ENCODE measurements at regions not wholly inside any gene's neighbourhood (a gene's known extent, or its start where the extent isn't known, plus 50 kb on each side); places are given as distances from the start of the nearest gene placed in this dataset.

GRCh38 chr13:56189439-56189838 is 951.3 kb upstream of the PRR20A start:
- no peak for TF ChIP-seq RXRA (IDR thresholded peaks at IDR 0.05)
- no peak for TF ChIP-seq JUND (IDR thresholded peaks at IDR 0.05)
- TF ChIP-seq SP1 (IDR thresholded peaks at IDR 0.05) = no peak
- TF ChIP-seq, protein P1, sequence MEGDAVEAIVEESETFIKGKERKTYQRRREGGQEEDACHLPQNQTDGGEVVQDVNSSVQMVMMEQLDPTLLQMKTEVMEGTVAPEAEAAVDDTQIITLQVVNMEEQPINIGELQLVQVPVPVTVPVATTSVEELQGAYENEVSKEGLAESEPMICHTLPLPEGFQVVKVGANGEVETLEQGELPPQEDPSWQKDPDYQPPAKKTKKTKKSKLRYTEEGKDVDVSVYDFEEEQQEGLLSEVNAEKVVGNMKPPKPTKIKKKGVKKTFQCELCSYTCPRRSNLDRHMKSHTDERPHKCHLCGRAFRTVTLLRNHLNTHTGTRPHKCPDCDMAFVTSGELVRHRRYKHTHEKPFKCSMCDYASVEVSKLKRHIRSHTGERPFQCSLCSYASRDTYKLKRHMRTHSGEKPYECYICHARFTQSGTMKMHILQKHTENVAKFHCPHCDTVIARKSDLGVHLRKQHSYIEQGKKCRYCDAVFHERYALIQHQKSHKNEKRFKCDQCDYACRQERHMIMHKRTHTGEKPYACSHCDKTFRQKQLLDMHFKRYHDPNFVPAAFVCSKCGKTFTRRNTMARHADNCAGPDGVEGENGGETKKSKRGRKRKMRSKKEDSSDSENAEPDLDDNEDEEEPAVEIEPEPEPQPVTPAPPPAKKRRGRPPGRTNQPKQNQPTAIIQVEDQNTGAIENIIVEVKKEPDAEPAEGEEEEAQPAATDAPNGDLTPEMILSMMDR (IDR thresholded peaks at IDR 0.05; ENCODE audit: low read depth, low read length, missing input control) = no peak
- TF ChIP-seq, protein P2, sequence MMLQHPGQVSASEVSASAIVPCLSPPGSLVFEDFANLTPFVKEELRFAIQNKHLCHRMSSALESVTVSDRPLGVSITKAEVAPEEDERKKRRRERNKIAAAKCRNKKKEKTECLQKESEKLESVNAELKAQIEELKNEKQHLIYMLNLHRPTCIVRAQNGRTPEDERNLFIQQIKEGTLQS (IDR thresholded peaks at IDR 0.05) = no peak
